Thyroid gland (tissue), 4 donors: ENCODE measurements at regions not wholly inside any gene's neighbourhood (a gene's known extent, or its start where the extent isn't known, plus 50 kb on each side); places are given as distances from the start of the nearest gene placed in this dataset.

Experiments
- CTCF ChIP-seq, 6 experiments: fragments of 200-600 bp in 3 of 6; fragments of 450-650 bp in 3 of 6; sonication (generic) in 3 of 6; IDR thresholded peaks; one replicate each; pipeline ENCODE4 v1.5.1; 2016 to 2019; ENCODE audit warnings: antibody characterized with exemption in 6 of 6, mild to moderate bottlenecking in 2 of 6, inconsistent platforms in 1 of 6, moderate library complexity in 1 of 6
- POLR2A ChIP-seq, 2 donors: fragments of 450-650 bp; IDR thresholded peaks; one replicate each; pipeline ENCODE4 v1.6.1; 2017; ENCODE audit warnings: antibody characterized with exemption in 2 of 2, mild to moderate bottlenecking in 2 of 2, moderate library complexity in 1 of 2

- TF ChIP-seq POLR2A (IDR thresholded peaks at IDR 0.05) (no peak), CTCF (IDR thresholded peaks at IDR 0.05) (no peak)
These were observed 70.7 kb upstream of the ADO start for GRCh38 chr10:62733654-62734293.
